ENCODE measurements at regions not wholly inside any gene's neighbourhood (a gene's known extent, or its start where the extent isn't known, plus 50 kb on each side); places are given as distances from the start of the nearest gene placed in this dataset.

GRCh38 chr2:151070253-151070652, 191.4 kb downstream of the RBM43 start:
- TF ChIP-seq, protein P1, sequence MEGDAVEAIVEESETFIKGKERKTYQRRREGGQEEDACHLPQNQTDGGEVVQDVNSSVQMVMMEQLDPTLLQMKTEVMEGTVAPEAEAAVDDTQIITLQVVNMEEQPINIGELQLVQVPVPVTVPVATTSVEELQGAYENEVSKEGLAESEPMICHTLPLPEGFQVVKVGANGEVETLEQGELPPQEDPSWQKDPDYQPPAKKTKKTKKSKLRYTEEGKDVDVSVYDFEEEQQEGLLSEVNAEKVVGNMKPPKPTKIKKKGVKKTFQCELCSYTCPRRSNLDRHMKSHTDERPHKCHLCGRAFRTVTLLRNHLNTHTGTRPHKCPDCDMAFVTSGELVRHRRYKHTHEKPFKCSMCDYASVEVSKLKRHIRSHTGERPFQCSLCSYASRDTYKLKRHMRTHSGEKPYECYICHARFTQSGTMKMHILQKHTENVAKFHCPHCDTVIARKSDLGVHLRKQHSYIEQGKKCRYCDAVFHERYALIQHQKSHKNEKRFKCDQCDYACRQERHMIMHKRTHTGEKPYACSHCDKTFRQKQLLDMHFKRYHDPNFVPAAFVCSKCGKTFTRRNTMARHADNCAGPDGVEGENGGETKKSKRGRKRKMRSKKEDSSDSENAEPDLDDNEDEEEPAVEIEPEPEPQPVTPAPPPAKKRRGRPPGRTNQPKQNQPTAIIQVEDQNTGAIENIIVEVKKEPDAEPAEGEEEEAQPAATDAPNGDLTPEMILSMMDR (IDR thresholded peaks at IDR 0.05; ENCODE audit: insufficient read depth, low read depth, low read length) = no peak
- no peak for TF ChIP-seq EZH2 (IDR thresholded peaks at IDR 0.05; ENCODE audit: insufficient read depth, low read length)

All from astrocyte (in vitro differentiated cells and primary cell).